KG1 (cell line): ENCODE measurements at regions not wholly inside any gene's neighbourhood (a gene's known extent, or its start where the extent isn't known, plus 50 kb on each side); places are given as distances from the start of the nearest gene placed in this dataset.
"Not testable (repeated sequence)": the region's sequence is repeated elsewhere in the genome, so short reads cannot be mapped to it uniquely, and the experiment has no call there.

Experiments used
- DNase-seq: peaks from one replicate; lab custom pipeline; 2025; lab: John Stamatoyannopoulos, UW

GRCh38 chr1:187961895-187962294 is 1133.1 kb downstream of the PLA2G4A start:
- no peak for DNase-seq

GRCh38 chr1:187971851-187972250 is 1143.1 kb downstream of the PLA2G4A start:
- no peak for DNase-seq

GRCh38 chr1:187977298-187977697 is 1148.5 kb downstream of the PLA2G4A start:
- DNase-seq: no peak

GRCh38 chr1:187985145-187985896 is 1156.6 kb downstream of the PLA2G4A start:
- DNase-seq: no peak

GRCh38 chr1:187985897-187986654 is 1157.3 kb downstream of the PLA2G4A start:
- no peak for DNase-seq

GRCh38 chr1:187987236-187987776 is 1158.6 kb downstream of the PLA2G4A start:
- no peak for DNase-seq

GRCh38 chr1:187991944-187992343 is 1163.2 kb downstream of the PLA2G4A start:
- DNase-seq: no peak

GRCh38 chr1:187996780-187997179 is 1168.0 kb downstream of the PLA2G4A start:
- no peak for DNase-seq

- DNase-seq: no peak
Measured at GRCh38 chr1:187999973-188000372, 1171.2 kb downstream of the PLA2G4A start.

GRCh38 chr1:188003687-188004086 is 1174.9 kb downstream of the PLA2G4A start:
- not testable (repeated sequence) for DNase-seq

GRCh38 chr1:188004849-188005248 is 1176.1 kb downstream of the PLA2G4A start:
- DNase-seq: no peak

GRCh38 chr1:188006354-188006753 is 1177.6 kb downstream of the PLA2G4A start:
- no peak for DNase-seq

GRCh38 chr1:188013222-188013849 is 1184.6 kb downstream of the PLA2G4A start:
- not testable (repeated sequence) for DNase-seq

GRCh38 chr1:188017921-188018320 is 1189.2 kb downstream of the PLA2G4A start:
- DNase-seq: no peak

GRCh38 chr1:188022661-188023060 is 1193.9 kb downstream of the PLA2G4A start:
- DNase-seq: no peak

- DNase-seq: no peak
Measured at GRCh38 chr1:188023206-188023605, 1194.5 kb downstream of the PLA2G4A start.

GRCh38 chr1:188027613-188028012 is 1198.9 kb downstream of the PLA2G4A start:
- DNase-seq: no peak

- not testable (repeated sequence) for DNase-seq
Measured at GRCh38 chr1:188037572-188037971, 1208.8 kb downstream of the PLA2G4A start.

GRCh38 chr1:188043536-188044245 is 1214.9 kb downstream of the PLA2G4A start:
- no peak for DNase-seq

GRCh38 chr1:188050250-188050649 is 1221.5 kb downstream of the PLA2G4A start:
- no peak for DNase-seq

- DNase-seq: no peak
Measured at GRCh38 chr1:188056011-188056410, 1227.3 kb downstream of the PLA2G4A start.

GRCh38 chr1:188058801-188059200 is 1230.1 kb downstream of the PLA2G4A start:
- no peak for DNase-seq
